ENCODE measurements at regions not wholly inside any gene's neighbourhood (a gene's known extent, or its start where the extent isn't known, plus 50 kb on each side); places are given as distances from the start of the nearest gene placed in this dataset.

GRCh38 chr3:68363796-68364195 is 568.6 kb downstream of the TAFA4 start:
- Histone ChIP-seq H3K36me3 (no peaks in the 10 kb centered on the region), H3K27me3 (no peaks in the 10 kb centered on the region), H3K4me3 (no peak overlapping the region), H3K9me3 (no peaks in the 10 kb centered on the region), H3K27ac (replicated peaks in 1 of 4) (no peak overlapping the region), H3K4me1 (no peaks in the 10 kb centered on the region)
- DNase-seq (ENCODE audit: extremely low spot score) = no peak
- intact Hi-C loops (cut with DNase I) = no loop called here
- TF ChIP-seq EP300 (IDR thresholded peaks at IDR 0.05) (no peak), POLR2A (IDR thresholded peaks at IDR 0.05; ENCODE audit: low read depth) (no peak), CTCF (IDR thresholded peaks at IDR 0.05) (no peak), POLR2AphosphoS5 (IDR thresholded peaks at IDR 0.05) (no peak)
- 78% methylated on average over 3 of the region's 3 CpGs for WGBS

GRCh38 chr3:68360492-68360891 is 571.9 kb downstream of the TAFA4 start:
- no peaks in the 10 kb centered on the region for H3K27me3 ChIP-seq
- no peak overlapping the region for H3K27ac ChIP-seq (replicated peaks in 1 of 4)
- TF ChIP-seq EP300 (IDR thresholded peaks at IDR 0.05) (no peak), POLR2A (IDR thresholded peaks at IDR 0.05; ENCODE audit: low read depth) (no peak)
- no peak for DNase-seq (ENCODE audit: extremely low spot score)
- whole genome bisulfite sequencing = 88% methylated on average over 2 of the region's 2 CpGs
- no peaks in the 10 kb centered on the region for H3K4me1 ChIP-seq
- H3K36me3 ChIP-seq = no peaks in the 10 kb centered on the region
- H3K4me3 ChIP-seq = no peak overlapping the region
- intact Hi-C loops (cut with DNase I) = no loop called here
- H3K9me3 ChIP-seq = no peaks in the 10 kb centered on the region

GRCh38 chr3:68345781-68346180 is 586.6 kb downstream of the TAFA4 start:
- 29% methylated on average over 2 of the region's 2 CpGs for WGBS
- Histone ChIP-seq H3K9me3 (no peaks in the 10 kb centered on the region), H3K4me1 (no peaks in the 10 kb centered on the region), H3K4me3 (no peak overlapping the region), H3K27ac (replicated peaks in 1 of 4) (no peak overlapping the region), H3K36me3 (no peaks in the 10 kb centered on the region), H3K27me3 (no peaks in the 10 kb centered on the region)
- TF ChIP-seq POLR2AphosphoS5 (IDR thresholded peaks at IDR 0.05) = no peak
- intact Hi-C loops (cut with DNase I) = no loop called here
- no peak for DNase-seq (ENCODE audit: extremely low spot score)

GRCh38 chr3:68342426-68342825 is 589.9 kb downstream of the TAFA4 start:
- intact Hi-C loops (cut with DNase I) = no loop called here
- H3K4me3 ChIP-seq = no peak overlapping the region
- H3K9me3 ChIP-seq = no peaks in the 10 kb centered on the region
- no peaks in the 10 kb centered on the region for H3K4me1 ChIP-seq
- no peak overlapping the region for H3K27ac ChIP-seq (replicated peaks in 1 of 4)
- no peaks in the 10 kb centered on the region for H3K36me3 ChIP-seq
- no peaks in the 10 kb centered on the region for H3K27me3 ChIP-seq
- no peak for DNase-seq (ENCODE audit: extremely low spot score)
- no peak for TF ChIP-seq EP300 (IDR thresholded peaks at IDR 0.05)
- no peak for TF ChIP-seq CTCF (IDR thresholded peaks at IDR 0.05)
- no peak for TF ChIP-seq POLR2A (IDR thresholded peaks at IDR 0.05; ENCODE audit: low read depth)
- TF ChIP-seq POLR2AphosphoS5 (IDR thresholded peaks at IDR 0.05) = no peak
- WGBS = 68% methylated on average over 5 of the region's 5 CpGs

- 76% methylated on average over 1 of the region's 1 CpG for WGBS
- no peaks in the 10 kb centered on the region for H3K36me3 ChIP-seq
- no peaks in the 10 kb centered on the region for H3K9me3 ChIP-seq
- H3K4me3 ChIP-seq = no peak overlapping the region
- no peak for DNase-seq (ENCODE audit: extremely low spot score)
- intact Hi-C loops (cut with DNase I) = no loop called here
- TF ChIP-seq POLR2A (IDR thresholded peaks at IDR 0.05; ENCODE audit: low read depth) (no peak), EP300 (IDR thresholded peaks at IDR 0.05) (no peak), CTCF (IDR thresholded peaks at IDR 0.05) (no peak), POLR2AphosphoS5 (IDR thresholded peaks at IDR 0.05) (no peak)
- H3K4me1 ChIP-seq = no peaks in the 10 kb centered on the region
- H3K27me3 ChIP-seq = no peaks in the 10 kb centered on the region
- H3K27ac ChIP-seq (replicated peaks in 1 of 4) = no peak overlapping the region
Observed at GRCh38 chr3:68336042-68336441, 596.3 kb downstream of the TAFA4 start.

GRCh38 chr3:68334367-68334986 is 597.9 kb downstream of the TAFA4 start:
- no peak overlapping the region for H3K4me3 ChIP-seq
- intact Hi-C loops (cut with DNase I) = no loop called here
- H3K9me3 ChIP-seq = no peaks in the 10 kb centered on the region
- no peaks in the 10 kb centered on the region for H3K4me1 ChIP-seq
- H3K36me3 ChIP-seq = no peaks in the 10 kb centered on the region
- no peak for DNase-seq (ENCODE audit: extremely low spot score)
- H3K27ac ChIP-seq (replicated peaks in 1 of 4) = no peak overlapping the region
- WGBS = 62% methylated on average over 4 of the region's 4 CpGs
- no peaks in the 10 kb centered on the region for H3K27me3 ChIP-seq
- TF ChIP-seq EP300 (IDR thresholded peaks at IDR 0.05) (no peak), CTCF (IDR thresholded peaks at IDR 0.05) (no peak), POLR2AphosphoS5 (IDR thresholded peaks at IDR 0.05) (no peak), POLR2A (IDR thresholded peaks at IDR 0.05; ENCODE audit: low read depth) (no peak)
